H9 (cell line): ENCODE measurements at regions not wholly inside any gene's neighbourhood (a gene's known extent, or its start where the extent isn't known, plus 50 kb on each side); places are given as distances from the start of the nearest gene placed in this dataset.

Source experiments
- DNase-seq: peaks from one replicate; pipeline ENCODE4 v3.0.0-alpha.2; 2017
- H2AFZ ChIP-seq: one replicate; pipeline ENCODE4 v1.6.1; 2013; ENCODE audit warnings: mild to moderate bottlenecking, low read length, control low read depth, moderate library complexity
- H2AK5ac ChIP-seq: 2 replicates; pipeline ENCODE4 v1.6.1; 2013; ENCODE audit warnings: low read length, control low read depth, mixed read lengths; ENCODE audit not compliant: insufficient read length
- H2BK120ac ChIP-seq: one replicate; pipeline ENCODE4 v1.6.1; 2013; ENCODE audit warnings: low read depth, mild to moderate bottlenecking, low read length, control low read depth, inconsistent platforms; ENCODE audit not compliant: poor library complexity, severe bottlenecking
- H2BK12ac ChIP-seq: 2 replicates; pipeline ENCODE4 v1.6.1; 2013; ENCODE audit warnings: low read length, control low read depth, mixed read lengths, low read depth; ENCODE audit not compliant: insufficient read length
- H2BK15ac ChIP-seq: 2 replicates; pipeline ENCODE4 v1.6.1; 2013; ENCODE audit warnings: low read depth, low read length, control low read depth
- H2BK20ac ChIP-seq: one replicate; pipeline ENCODE4 v1.6.1; 2013; ENCODE audit warnings: low read depth, mild to moderate bottlenecking, low read length, control low read depth, inconsistent platforms; ENCODE audit not compliant: poor library complexity, severe bottlenecking
- H2BK5ac ChIP-seq: 2 replicates; pipeline ENCODE4 v1.6.1; 2013; ENCODE audit warnings: low read length, control low read depth, mixed read lengths; ENCODE audit not compliant: insufficient read length
- H3K14ac ChIP-seq: 2 replicates; pipeline ENCODE4 v1.6.1; 2013; ENCODE audit warnings: low read length, control low read depth; ENCODE audit not compliant: insufficient read depth
- H3K18ac ChIP-seq: 2 replicates; pipeline ENCODE4 v1.6.1; 2013; ENCODE audit warnings: low read depth, mild to moderate bottlenecking, mixed read lengths, low read length, control low read depth; ENCODE audit not compliant: insufficient read length
- H3K23ac ChIP-seq: 2 replicates; pipeline ENCODE4 v1.6.1; 2013; ENCODE audit warnings: low read length, control low read depth, mixed read lengths, low read depth; ENCODE audit not compliant: insufficient read length
- H3K23me2 ChIP-seq: 2 replicates; pipeline ENCODE4 v1.6.1; 2013; ENCODE audit warnings: low read depth, mild to moderate bottlenecking, mixed read lengths, low read length, control low read depth; ENCODE audit not compliant: insufficient read length, poor library complexity, severe bottlenecking
- H3K27ac ChIP-seq: 2 replicates; pipeline ENCODE4 v1.5.1; 2013; ENCODE audit warnings: low read length, control low read depth, mixed read lengths, low read depth; ENCODE audit not compliant: insufficient read length
- H3K27me3 ChIP-seq: 2 replicates; pipeline ENCODE4 v1.6.1; 2013; ENCODE audit warnings: low read length, control low read depth, inconsistent platforms; ENCODE audit not compliant: insufficient read depth
- H3K4ac ChIP-seq: 2 replicates; pipeline ENCODE4 v1.6.1; 2013; ENCODE audit warnings: low read depth, mild to moderate bottlenecking, control low read depth, inconsistent platforms, low read length, moderate library complexity
- H3K4me1 ChIP-seq: 2 replicates; pipeline ENCODE4 v1.6.1; 2013; ENCODE audit warnings: low read length, control low read depth, inconsistent platforms; ENCODE audit not compliant: insufficient read depth
- H3K4me2 ChIP-seq: 2 replicates; pipeline ENCODE4 v1.6.1; 2013; ENCODE audit warnings: low read length, control low read depth, mixed read lengths; ENCODE audit not compliant: insufficient read length, insufficient read depth
- H3K56ac ChIP-seq: 2 replicates; pipeline ENCODE4 v1.6.1; 2013; ENCODE audit warnings: low read depth, mild to moderate bottlenecking, mixed read lengths, low read length, control low read depth; ENCODE audit not compliant: insufficient read length
- H3K79me1 ChIP-seq: 2 replicates; pipeline ENCODE4 v1.6.1; 2013; ENCODE audit warnings: low read depth, mild to moderate bottlenecking, moderate library complexity, low read length, control low read depth, inconsistent platforms; ENCODE audit not compliant: insufficient read depth, poor library complexity, severe bottlenecking
- H3K79me2 ChIP-seq: 2 replicates; pipeline ENCODE4 v1.6.1; 2013; ENCODE audit warnings: low read length, control low read depth, inconsistent platforms; ENCODE audit not compliant: insufficient read depth
- H3K9ac ChIP-seq: 2 replicates; pipeline ENCODE4 v1.6.1; 2013; ENCODE audit warnings: low read length, control low read depth, mixed read lengths; ENCODE audit not compliant: insufficient read length; ENCODE audit errors: extremely low read depth
- H3K9me3 ChIP-seq: one replicate; pipeline ENCODE4 v1.6.1; 2013; ENCODE audit warnings: low read depth, low read length, inconsistent platforms; ENCODE audit not compliant: control insufficient read depth
- H3T11ph ChIP-seq: one replicate; pipeline ENCODE4 v1.6.1; 2013; ENCODE audit warnings: mild to moderate bottlenecking, low read length, control low read depth, inconsistent platforms
- H4K20me1 ChIP-seq: one replicate; pipeline ENCODE4 v1.6.1; 2013; ENCODE audit not compliant: control insufficient read depth, insufficient read length, insufficient read depth
- H4K5ac ChIP-seq: 2 replicates; pipeline ENCODE4 v1.6.1; 2013; ENCODE audit warnings: low read depth, mild to moderate bottlenecking, mixed read lengths, low read length, control low read depth; ENCODE audit not compliant: insufficient read length
- H4K8ac ChIP-seq: replicated peaks from 2 replicates; pipeline ENCODE4 v1.6.1; 2013; ENCODE audit warnings: low read length, control low read depth, mixed read lengths, low read depth; ENCODE audit not compliant: insufficient read length
- H4K91ac ChIP-seq: 2 replicates; pipeline ENCODE4 v1.6.1; 2013; ENCODE audit warnings: low read depth, mild to moderate bottlenecking, moderate library complexity, mixed read lengths, low read length, control low read depth; ENCODE audit not compliant: insufficient read length
- H3K27ac Mint-ChIP-seq, 3 experiments: 2 replicates in 2 of 3; 3 replicates in 1 of 3; pipeline ENCODE4 v1.8.0; 2020 to 2021; ENCODE audit warnings: mixed read lengths in 3 of 3, mild to moderate bottlenecking in 1 of 3, moderate library complexity in 1 of 3
- H3K27me3 Mint-ChIP-seq: 2 replicates; pipeline ENCODE4 v1.8.0; 2021; ENCODE audit warnings: low read depth, mild to moderate bottlenecking, moderate library complexity, mixed read lengths
- H3K36me3 Mint-ChIP-seq, 3 experiments: 2 replicates in 2 of 3; 3 replicates in 1 of 3; pipeline ENCODE4 v1.8.0; 2020 to 2021; ENCODE audit warnings: low read depth in 3 of 3, mixed read lengths in 3 of 3; ENCODE audit not compliant: insufficient read depth in 1 of 3
- H3K4me1 Mint-ChIP-seq, 2 experiments: 2 replicates each; pipeline ENCODE4 v1.8.0; 2020; ENCODE audit warnings: mixed read lengths in 2 of 2
- H3K4me3 Mint-ChIP-seq, 2 experiments: 2 replicates in 1 of 2; 3 replicates in 1 of 2; pipeline ENCODE4 v1.8.0; 2020 to 2021; ENCODE audit warnings: mild to moderate bottlenecking in 2 of 2, mixed read lengths in 2 of 2, moderate library complexity in 1 of 2
- H3K9me3 Mint-ChIP-seq, 2 experiments: 2 replicates in 1 of 2; 3 replicates in 1 of 2; pipeline ENCODE4 v1.8.0; 2020; ENCODE audit warnings: mild to moderate bottlenecking in 2 of 2, mixed read lengths in 2 of 2, moderate library complexity in 1 of 2
- CTCF ChIP-seq: fragments of 200-600 bp; sonication (generic); conservative IDR thresholded peaks from 3 replicates; pipeline ENCODE4 v1.8.0; 2021; ENCODE audit warnings: antibody characterized with exemption, mild to moderate bottlenecking
- WGBS: extraction: QIAGEN DNeasy Blood & Tissue Kit; methylation state at CpG from one replicate; pipeline ENCODE4 v1.1.7; 2013; ENCODE audit warnings: missing lambda C conversion rate, low lambda C conversion rate, mixed read lengths; ENCODE audit not compliant: insufficient read length; ENCODE audit errors: extremely low coverage; 5-methylcytosine and 5-hydroxymethylcytosine counted together

- TF ChIP-seq CTCF: no peak
- Histone ChIP-seq H4K20me1 (no peaks in the 10 kb centered on the region), H2AFZ (no peak overlapping the region), H4K5ac (no peak overlapping the region), H4K8ac (no peak overlapping the region), H3K27me3 (no peaks in the 10 kb centered on the region), H3K4ac (no peak overlapping the region), H3K18ac (no peak overlapping the region), H3K9me3 (no peaks in the 10 kb centered on the region), H2BK20ac (no peak overlapping the region), H2BK5ac (no peak overlapping the region), H3T11ph (no peak overlapping the region), H3K14ac (no peak overlapping the region), H3K9ac (no peak overlapping the region), H2BK120ac (no peak overlapping the region), H3K23me2 (no peaks in the 10 kb centered on the region), H3K4me2 (no peak overlapping the region), H3K4me1 (no peaks in the 10 kb centered on the region), H3K56ac (no peak overlapping the region), H3K27ac (no peak overlapping the region), H2BK15ac (no peak overlapping the region), H3K23ac (no peak overlapping the region), H2BK12ac (no peak overlapping the region), H3K79me2 (no peaks in the 10 kb centered on the region), H4K91ac (no peak overlapping the region), H3K79me1 (no peaks in the 10 kb centered on the region), H2AK5ac (no peak overlapping the region)
- peaks cover 4% of the 10 kb centered on the region in 2 experiments; a peak in 2 of 5 replicates for H3K9me3 Mint-ChIP-seq
- peaks cover 0 to 3% (median 0%) of the 10 kb centered on the region in 3 experiments; a peak in 2 of 7 replicates for H3K36me3 Mint-ChIP-seq
- H3K4me1 Mint-ChIP-seq: no peaks in the 10 kb centered on the region
- no CpG with 5 or more reads among the region's 3 CpGs for WGBS
- H3K27me3 Mint-ChIP-seq: no peaks in the 10 kb centered on the region
- no peak for DNase-seq
- H3K4me3 Mint-ChIP-seq: no peak overlapping the region
- H3K27ac Mint-ChIP-seq: no peak overlapping the region
Measured at GRCh38 chr13:90222758-90223157, 1124.7 kb upstream of the MIR17HG start.
